NCI-H1092 treated with DMSO at 0.1 percent for 48 hours (cell line): ENCODE measurements at regions not wholly inside any gene's neighbourhood (a gene's known extent, or its start where the extent isn't known, plus 50 kb on each side); places are given as distances from the start of the nearest gene placed in this dataset.

Source experiments
- DNase-seq: peaks from one replicate; lab custom pipeline; 2025; lab: John Stamatoyannopoulos, UW

GRCh38 chr4:183563874-183564273, 59.0 kb downstream of the ING2 start:
- DNase-seq = no peak

- peak; percentile 63 for DNase-seq
Observed at GRCh38 chr4:183571350-183571941, 66.6 kb downstream of the ING2 start.

- DNase-seq = no peak
Observed at GRCh38 chr4:183576701-183577404, 72.0 kb downstream of the ING2 start.

- DNase-seq = no peak
Observed at GRCh38 chr4:183580370-183580769, 75.5 kb downstream of the ING2 start.

- no peak for DNase-seq
Observed at GRCh38 chr4:183580849-183581248, 76.0 kb downstream of the ING2 start.

- DNase-seq = no peak
Observed at GRCh38 chr4:183586824-183587223, 72.2 kb downstream of the RWDD4 start.

- no peak for DNase-seq
Observed at GRCh38 chr4:183588169-183588675, 70.8 kb downstream of the RWDD4 start.

- DNase-seq = no peak
Observed at GRCh38 chr4:183588691-183589090, 70.3 kb downstream of the RWDD4 start.

- DNase-seq = no peak
Observed at GRCh38 chr4:183589461-183590099, 69.4 kb downstream of the RWDD4 start.
